GM12872 (cell line): ENCODE measurements at regions not wholly inside any gene's neighbourhood (a gene's known extent, or its start where the extent isn't known, plus 50 kb on each side); places are given as distances from the start of the nearest gene placed in this dataset.

Experiments
- CTCF ChIP-seq: IDR thresholded peaks from 3 replicates; pipeline ENCODE4 v1.5.1; 2011; ENCODE audit warnings: low read depth, mild to moderate bottlenecking, low read length, moderate library complexity; ENCODE audit not compliant: insufficient read depth

DNA sequence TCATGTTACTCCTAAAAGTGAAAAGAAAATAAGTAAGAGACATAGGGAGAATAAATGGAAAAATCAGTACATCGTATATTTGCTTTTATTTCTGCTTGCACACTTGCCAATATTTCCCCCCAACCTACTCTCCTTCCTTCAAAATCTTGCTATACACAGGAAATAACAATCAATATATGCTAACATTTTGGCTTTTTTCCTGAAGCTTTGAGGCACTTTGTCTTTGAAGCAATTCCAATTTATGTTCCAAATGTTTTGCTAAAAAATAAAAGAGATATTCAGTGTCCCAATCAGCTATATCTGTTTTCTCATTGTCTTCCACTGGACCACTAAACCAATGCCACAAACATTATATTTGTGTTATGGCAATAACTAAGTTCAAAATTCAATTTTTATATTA, 184.0 kb upstream of the NEGR1 start:
- no peak for TF ChIP-seq CTCF

GRCh38 chr1:72462186-72462905, 180.0 kb upstream of the NEGR1 start:
- no peak for TF ChIP-seq CTCF

DNA sequence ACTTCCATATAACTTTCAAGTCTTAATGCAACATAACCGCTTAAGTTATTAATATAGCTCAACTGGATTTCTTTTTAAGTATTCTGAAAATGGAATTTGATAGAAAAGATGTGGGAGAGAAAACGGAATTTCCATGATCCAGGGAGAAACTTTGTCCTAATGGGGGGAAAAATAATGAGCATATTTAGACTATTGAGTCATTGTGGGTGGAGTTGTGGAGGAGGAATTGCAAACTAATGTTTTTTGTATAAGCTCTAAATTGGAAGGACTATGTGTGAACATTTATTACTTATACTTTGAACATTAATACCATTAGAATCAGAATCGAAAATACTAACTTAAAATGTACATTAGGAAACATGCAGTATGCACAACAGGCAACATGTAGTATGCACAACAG, 159.9 kb upstream of the NEGR1 start:
- TF ChIP-seq CTCF: no peak

GRCh38 chr1:72439036-72439435, 156.7 kb upstream of the NEGR1 start:
- no peak for TF ChIP-seq CTCF

DNA sequence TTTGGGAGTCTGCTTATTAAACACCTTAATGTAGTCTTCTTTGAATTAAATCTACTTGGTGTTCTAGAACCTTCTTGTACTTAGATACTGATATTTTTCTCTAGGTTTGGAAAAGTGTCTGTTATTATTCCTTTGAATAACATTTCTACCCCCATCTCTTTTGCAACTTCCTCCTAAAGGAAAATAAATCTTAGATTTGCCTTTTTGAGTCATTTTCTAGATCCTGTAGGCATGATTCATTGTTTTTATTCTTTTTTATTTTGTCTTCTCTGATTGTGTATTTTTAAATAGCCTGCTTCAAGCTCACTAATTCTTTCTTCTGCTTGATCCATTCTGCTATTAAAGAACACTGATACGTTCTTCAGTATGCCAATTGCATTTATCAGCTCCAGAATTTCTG, 155.9 kb upstream of the NEGR1 start:
- no peak for TF ChIP-seq CTCF

- no peak for TF ChIP-seq CTCF
Observed at GRCh38 chr1:72435025-72435424, 152.7 kb upstream of the NEGR1 start.

GRCh38 chr1:72434070-72434469, 151.7 kb upstream of the NEGR1 start:
- no peak for TF ChIP-seq CTCF
